BLaER1 treated with 17β-estradiol and CSF1 and Interleukin-3, amounts not matched to agents 10 nM and 100 nM (cell line): ENCODE measurements at regions not wholly inside any gene's neighbourhood (a gene's known extent, or its start where the extent isn't known, plus 50 kb on each side); places are given as distances from the start of the nearest gene placed in this dataset.

ENCODE experiments used
- H3K27ac ChIP-seq, 11 experiments: shearing (Covaris generic); formaldehyde crosslinking; 2 replicates each; pipeline ENCODE4 v1.8.1; 2022
- H3K27me3 ChIP-seq, 11 experiments: shearing (Covaris generic); formaldehyde crosslinking; 2 replicates each; pipeline ENCODE4 v1.8.1; 2022
- H3K36me3 ChIP-seq, 11 experiments: shearing (Covaris generic); formaldehyde crosslinking; 2 replicates each; pipeline ENCODE4 v1.8.1; 2022
- H3K4me1 ChIP-seq, 10 experiments: shearing (Covaris generic); formaldehyde crosslinking; 2 replicates each; pipeline ENCODE4 v1.8.1; 2022
- H3K4me2 ChIP-seq, 11 experiments: shearing (Covaris generic); formaldehyde crosslinking; 2 replicates each; pipeline ENCODE4 v1.8.1; 2022
- H3K4me3 ChIP-seq, 10 experiments: shearing (Covaris generic); formaldehyde crosslinking; 2 replicates each; pipeline ENCODE4 v1.8.1; 2022
- H3K9ac ChIP-seq, 11 experiments: shearing (Covaris generic); formaldehyde crosslinking; 2 replicates each; pipeline ENCODE4 v1.8.1; 2022
- H3K9me3 ChIP-seq, 11 experiments: shearing (Covaris generic); formaldehyde crosslinking; replicated peaks in 1 of 11; 2 replicates each; pipeline ENCODE4 v1.8.1; 2022
- H4K20me1 ChIP-seq, 11 experiments: shearing (Covaris generic); formaldehyde crosslinking; 2 replicates each; pipeline ENCODE4 v1.8.1; 2022
- Cebpa-rat ChIP-seq, 11 experiments: shearing (Covaris generic); IDR thresholded peaks; 2 replicates each; pipeline ENCODE4 v1.8.1; 2022

DNA sequence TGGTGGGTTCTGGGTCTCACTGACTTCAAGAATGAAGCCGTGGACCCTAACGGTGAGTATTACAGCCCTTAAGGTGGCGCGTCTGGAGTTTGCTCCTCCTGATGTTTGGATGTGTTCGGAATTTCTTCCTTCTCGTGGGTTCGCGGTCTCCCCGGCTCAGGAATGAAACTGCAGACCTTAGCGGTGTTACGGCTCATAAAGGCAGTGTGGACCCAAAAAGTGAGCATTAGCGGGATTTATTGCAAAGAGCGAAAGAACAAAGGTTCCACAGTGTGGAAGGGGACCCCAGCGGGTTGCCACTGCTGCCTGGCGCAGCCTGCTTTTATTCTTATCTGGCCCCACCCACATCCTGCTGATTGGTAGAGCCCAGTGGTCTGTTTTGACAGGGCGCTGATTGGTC, 420.5 kb upstream of the BCHE start:
- Histone ChIP-seq H3K27me3 (no peaks in the 10 kb centered on the region), H3K27ac (no peak overlapping the region), H3K9ac (no peak overlapping the region), H3K9me3 (peaks cover 0 to 12% (median 5%) of the 10 kb centered on the region in 11 experiments; a peak in 6 of 22 replicates), H3K36me3 (no peaks in the 10 kb centered on the region), H4K20me1 (no peaks in the 10 kb centered on the region), H3K4me2 (no peak overlapping the region), H3K4me3 (no peak overlapping the region), H3K4me1 (no peaks in the 10 kb centered on the region)
- TF ChIP-seq Cebpa-rat (IDR thresholded peaks at IDR 0.05), result no peak

DNA sequence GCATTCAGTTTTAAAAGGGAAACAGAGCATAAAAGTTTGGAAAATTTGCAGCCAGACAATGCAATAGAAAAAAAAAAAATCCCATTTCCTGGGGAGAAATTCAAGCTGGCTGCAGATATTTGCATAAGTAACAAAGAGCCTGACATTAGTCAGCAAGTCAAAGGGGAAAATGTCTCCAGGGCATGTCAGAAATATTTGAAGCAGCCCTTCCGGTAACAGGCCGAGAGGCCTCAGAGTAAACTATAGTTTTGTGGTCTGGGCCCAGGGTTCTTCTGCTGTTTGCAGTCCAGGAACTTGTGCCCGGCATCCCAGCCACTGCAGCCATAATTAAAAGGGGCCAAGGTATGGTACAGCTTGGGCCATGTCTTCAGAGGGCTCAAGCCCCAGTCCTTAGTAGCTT, 411.6 kb upstream of the BCHE start:
- no peak overlapping the region for H3K27ac ChIP-seq
- H3K4me3 ChIP-seq, result no peak overlapping the region
- no peaks in the 10 kb centered on the region for H3K27me3 ChIP-seq
- H4K20me1 ChIP-seq, result no peaks in the 10 kb centered on the region
- peaks cover 0 to 5% (median 0%) of the 10 kb centered on the region in 10 experiments; a peak in 1 of 20 replicates for H3K4me1 ChIP-seq
- no peak for TF ChIP-seq Cebpa-rat (IDR thresholded peaks at IDR 0.05)
- no peak overlapping the region for H3K9ac ChIP-seq
- H3K9me3 ChIP-seq, result no peaks in the 10 kb centered on the region
- H3K36me3 ChIP-seq, result no peaks in the 10 kb centered on the region
- no peak overlapping the region for H3K4me2 ChIP-seq

DNA sequence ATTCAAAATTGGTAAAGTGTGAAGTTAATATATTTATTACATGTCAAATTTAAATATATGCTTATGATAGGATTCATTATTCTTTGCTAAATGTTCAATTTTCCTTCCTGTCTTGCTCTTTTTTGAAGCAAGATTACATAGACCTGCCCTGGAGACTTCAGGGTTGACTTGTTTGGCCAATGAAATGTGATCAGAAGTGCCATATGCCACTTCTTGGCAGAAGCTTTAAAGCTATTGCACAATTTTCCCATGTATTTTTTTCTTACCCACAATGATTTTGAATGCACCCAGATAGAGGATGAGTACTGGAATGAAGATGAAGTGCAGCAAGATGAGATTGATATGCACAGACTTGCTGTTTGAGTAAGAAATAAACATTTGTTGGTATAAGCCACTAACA, 406.3 kb upstream of the BCHE start:
- Histone ChIP-seq H3K9me3 (no peaks in the 10 kb centered on the region), H3K9ac (no peak overlapping the region), H3K4me2 (no peak overlapping the region), H3K4me3 (no peak overlapping the region), H3K36me3 (no peaks in the 10 kb centered on the region), H3K27ac (no peak overlapping the region), H3K4me1 (no peaks in the 10 kb centered on the region), H3K27me3 (no peaks in the 10 kb centered on the region), H4K20me1 (no peaks in the 10 kb centered on the region)
- TF ChIP-seq Cebpa-rat (IDR thresholded peaks at IDR 0.05), result peak in 1 of 11 experiments; percentile 32; a peak in 1 of 22 replicates

DNA sequence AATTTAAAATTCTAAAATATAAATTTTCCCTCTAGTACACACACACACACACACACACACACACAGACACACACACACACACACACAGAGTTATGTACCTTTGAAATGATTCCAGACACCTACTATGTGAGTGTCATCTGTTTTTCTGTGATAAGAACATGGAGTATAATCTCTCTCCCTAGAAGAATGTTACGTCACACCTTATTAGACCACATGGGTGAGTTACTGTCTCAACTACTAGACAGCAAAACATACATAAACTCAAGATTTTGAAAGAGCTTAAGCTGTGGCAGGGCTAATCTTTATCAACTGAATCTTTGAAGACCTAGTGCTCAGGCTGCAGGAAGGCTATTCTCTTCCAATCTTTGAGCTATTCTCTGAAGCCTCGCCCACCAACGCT, 385.9 kb upstream of the BCHE start:
- no peak for TF ChIP-seq Cebpa-rat (IDR thresholded peaks at IDR 0.05)
- no peak overlapping the region for H3K9ac ChIP-seq
- H3K36me3 ChIP-seq, result no peaks in the 10 kb centered on the region
- H3K4me1 ChIP-seq, result no peaks in the 10 kb centered on the region
- no peaks in the 10 kb centered on the region for H3K9me3 ChIP-seq
- no peak overlapping the region for H3K4me3 ChIP-seq
- no peak overlapping the region for H3K27ac ChIP-seq
- no peaks in the 10 kb centered on the region for H4K20me1 ChIP-seq
- H3K27me3 ChIP-seq, result no peaks in the 10 kb centered on the region
- no peak overlapping the region for H3K4me2 ChIP-seq

DNA sequence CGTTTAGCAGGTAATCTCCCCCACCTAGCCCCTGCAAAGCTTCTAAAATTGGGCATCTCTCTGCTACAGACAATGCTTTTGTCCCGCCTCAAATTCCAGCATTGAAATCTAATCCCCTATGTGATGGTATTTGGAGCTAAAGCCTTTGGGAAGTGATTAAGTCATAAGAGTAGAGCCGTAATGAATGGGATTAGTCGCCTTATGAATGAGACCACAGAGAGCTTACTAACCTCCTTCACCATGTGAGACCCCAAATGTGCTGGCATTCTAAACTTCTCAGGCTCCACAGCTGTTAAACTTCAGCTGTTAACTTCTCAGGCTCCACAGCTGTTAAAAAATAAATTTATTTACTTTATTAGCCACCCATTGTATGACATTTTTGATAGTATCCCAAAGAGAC, 374.2 kb upstream of the BCHE start:
- Histone ChIP-seq H3K9ac (no peak overlapping the region), H3K9me3 (no peaks in the 10 kb centered on the region), H3K27ac (no peak overlapping the region), H3K4me3 (no peak overlapping the region), H3K4me1 (no peaks in the 10 kb centered on the region), H4K20me1 (no peaks in the 10 kb centered on the region), H3K36me3 (no peaks in the 10 kb centered on the region), H3K4me2 (no peak overlapping the region), H3K27me3 (no peaks in the 10 kb centered on the region)
- no peak for TF ChIP-seq Cebpa-rat (IDR thresholded peaks at IDR 0.05)

DNA sequence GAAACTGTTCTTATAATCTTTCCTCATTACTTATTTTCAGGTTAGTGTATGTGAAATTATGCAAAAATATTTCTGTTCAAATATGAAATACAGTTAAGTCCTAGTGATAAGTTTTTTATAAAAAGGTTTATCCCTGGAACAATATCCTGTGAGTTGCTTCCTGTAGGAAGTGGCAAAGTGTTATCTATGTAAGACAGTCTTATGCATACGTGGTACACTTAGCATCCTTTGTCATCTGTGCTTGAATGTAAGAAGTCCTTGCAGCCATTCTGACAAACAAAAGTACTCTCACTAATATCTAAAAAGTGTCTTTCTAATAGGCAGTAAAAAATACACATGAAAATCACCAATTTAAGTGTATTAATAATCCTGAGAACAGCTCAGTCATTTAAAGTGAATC, 372.5 kb upstream of the BCHE start:
- H3K4me3 ChIP-seq, result no peak overlapping the region
- H3K9ac ChIP-seq, result no peak overlapping the region

DNA sequence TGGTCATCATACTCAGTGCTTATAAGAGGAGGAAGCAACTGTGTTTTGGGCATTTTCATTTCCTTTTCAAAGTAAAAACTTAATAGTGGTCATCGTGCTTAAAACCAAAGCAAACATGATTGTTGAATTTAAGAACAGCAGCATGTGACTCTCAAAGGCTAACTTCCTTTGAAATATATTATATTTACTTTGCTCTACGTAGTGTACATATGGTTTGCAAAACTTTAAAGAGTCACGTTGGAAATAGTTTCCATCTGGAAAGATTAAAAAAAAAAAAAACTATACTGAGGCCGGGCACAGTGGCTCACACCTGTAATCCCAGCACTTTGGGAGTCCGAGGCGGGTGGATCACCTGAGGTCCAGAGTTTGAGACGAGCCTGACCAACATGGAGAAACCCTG, 367.9 kb upstream of the BCHE start:
- Histone ChIP-seq H4K20me1 (no peaks in the 10 kb centered on the region), H3K27ac (no peak overlapping the region), H3K9ac (no peak overlapping the region), H3K4me3 (no peak overlapping the region), H3K36me3 (no peaks in the 10 kb centered on the region), H3K4me2 (no peak overlapping the region), H3K27me3 (no peaks in the 10 kb centered on the region), H3K4me1 (no peaks in the 10 kb centered on the region), H3K9me3 (0 out of 22 replicates have a peak, but pooled peaks cover 0 to 5% (median 0%) of the 10 kb centered on the region in 11 experiments)
- no peak for TF ChIP-seq Cebpa-rat (IDR thresholded peaks at IDR 0.05)

More for the DNA sequence above, 372.5 kb upstream of the BCHE start:
- H3K36me3 ChIP-seq, result no peaks in the 10 kb centered on the region
- H4K20me1 ChIP-seq, result no peaks in the 10 kb centered on the region
- TF ChIP-seq Cebpa-rat (IDR thresholded peaks at IDR 0.05), result no peak
- H3K27me3 ChIP-seq, result no peaks in the 10 kb centered on the region
- no peaks in the 10 kb centered on the region for H3K9me3 ChIP-seq
- H3K27ac ChIP-seq, result no peak overlapping the region
- H3K4me2 ChIP-seq, result no peak overlapping the region
- H3K4me1 ChIP-seq, result no peaks in the 10 kb centered on the region

DNA sequence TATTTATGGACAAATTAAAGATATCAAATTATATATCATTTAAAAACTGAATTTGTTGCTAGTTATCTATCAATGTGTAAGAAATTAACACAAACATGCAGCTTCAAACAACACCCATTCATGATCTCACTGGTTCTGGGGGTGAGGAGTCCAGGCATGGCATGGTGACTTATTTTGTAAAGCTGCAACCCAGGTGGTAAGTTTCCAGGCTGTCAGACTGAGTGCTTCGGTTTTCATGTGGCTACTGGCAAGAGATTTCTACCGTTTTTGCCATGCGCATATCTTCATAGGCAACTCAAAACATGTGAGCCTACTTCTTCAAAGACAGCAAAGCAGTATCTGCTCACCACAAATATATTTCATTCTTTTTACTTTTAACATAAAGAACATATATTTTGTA, 364.3 kb upstream of the BCHE start:
- H3K27ac ChIP-seq, result no peak overlapping the region
- 0 out of 22 replicates have a peak, but pooled peaks cover 0 to 6% (median 0%) of the 10 kb centered on the region in 11 experiments for H3K9me3 ChIP-seq
- H4K20me1 ChIP-seq, result no peaks in the 10 kb centered on the region
- H3K4me2 ChIP-seq, result no peak overlapping the region
- TF ChIP-seq Cebpa-rat (IDR thresholded peaks at IDR 0.05), result no peak
- H3K9ac ChIP-seq, result no peak overlapping the region
- H3K27me3 ChIP-seq, result no peaks in the 10 kb centered on the region
- no peaks in the 10 kb centered on the region for H3K4me1 ChIP-seq
- no peaks in the 10 kb centered on the region for H3K36me3 ChIP-seq
- H3K4me3 ChIP-seq, result no peak overlapping the region

DNA sequence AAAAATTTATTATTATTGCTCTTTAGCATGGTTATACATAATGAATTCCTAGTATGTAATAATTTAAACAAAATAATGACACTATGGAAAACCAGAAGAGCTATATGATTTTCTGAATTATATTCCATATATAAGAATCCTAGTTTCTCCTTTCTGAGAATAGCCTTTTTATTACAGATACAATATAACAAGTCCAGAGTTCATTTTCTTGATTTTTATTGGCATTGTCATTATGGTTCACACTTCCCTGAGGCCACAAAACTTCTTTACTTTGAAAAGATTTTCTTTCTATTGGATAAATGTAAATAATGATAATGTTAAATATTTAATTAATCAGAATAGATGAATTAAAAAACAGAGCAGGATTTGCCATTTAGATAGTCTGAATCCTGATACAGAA, 362.3 kb upstream of the BCHE start:
- no peak overlapping the region for H3K4me3 ChIP-seq
- H3K27ac ChIP-seq, result no peak overlapping the region
- no peak overlapping the region for H3K9ac ChIP-seq
- no peaks in the 10 kb centered on the region for H3K27me3 ChIP-seq
- no peak overlapping the region for H3K4me2 ChIP-seq
- H3K4me1 ChIP-seq, result no peaks in the 10 kb centered on the region
- H4K20me1 ChIP-seq, result no peaks in the 10 kb centered on the region
- no peaks in the 10 kb centered on the region for H3K36me3 ChIP-seq
- H3K9me3 ChIP-seq, result 0 out of 22 replicates have a peak, but pooled peaks cover 0 to 6% (median 0%) of the 10 kb centered on the region in 11 experiments
- no peak for TF ChIP-seq Cebpa-rat (IDR thresholded peaks at IDR 0.05)

DNA sequence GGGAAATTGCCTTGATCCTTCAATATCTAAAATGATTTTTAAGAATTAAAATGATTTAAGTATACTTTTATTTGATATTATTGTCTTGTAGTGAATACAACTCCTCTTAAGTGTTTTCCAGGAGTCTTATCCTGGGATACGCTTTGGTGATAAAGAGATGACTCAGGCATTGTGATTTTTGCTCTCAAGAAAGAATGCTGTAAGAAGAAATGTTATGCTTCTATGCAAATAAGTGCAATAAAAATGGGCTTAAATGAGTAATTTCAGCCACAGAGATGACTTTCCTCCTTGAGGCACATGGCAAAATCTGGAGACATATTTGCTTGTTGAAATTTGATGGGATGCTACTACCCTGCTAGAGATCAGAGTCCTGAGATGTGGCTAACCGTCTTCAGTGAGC, 358.6 kb upstream of the BCHE start:
- no peaks in the 10 kb centered on the region for H3K36me3 ChIP-seq
- H3K9me3 ChIP-seq, result 0 out of 22 replicates have a peak, but pooled peaks cover 0 to 6% (median 0%) of the 10 kb centered on the region in 11 experiments
- no peak overlapping the region for H3K4me3 ChIP-seq
- no peaks in the 10 kb centered on the region for H3K27me3 ChIP-seq
- no peak overlapping the region for H3K27ac ChIP-seq
- no peaks in the 10 kb centered on the region for H4K20me1 ChIP-seq
- H3K4me2 ChIP-seq, result no peak overlapping the region
- no peak for TF ChIP-seq Cebpa-rat (IDR thresholded peaks at IDR 0.05)
- no peaks in the 10 kb centered on the region for H3K4me1 ChIP-seq
- no peak overlapping the region for H3K9ac ChIP-seq
